A673 (cell line): ENCODE measurements at regions not wholly inside any gene's neighbourhood (a gene's known extent, or its start where the extent isn't known, plus 50 kb on each side); places are given as distances from the start of the nearest gene placed in this dataset.

Experiments used
- BruUV-seq: library from RNA; stranded (reverse); fragments of 400-500 nt; replicated peaks from 2 replicates; lab custom pipeline; 2021; lab: Mats Ljungman, UMichigan
- CTCF ChIA-PET: fragments of 300-600 bp; sonication (Branson Sonifier 250); formaldehyde crosslinking; loops from one replicate; lab custom pipeline; 2022; ENCODE audit warnings: antibody characterized with exemption; lab: Charles Lee
- POLR2A ChIA-PET: fragments of 300-600 bp; sonication (Branson Sonifier 250); formaldehyde crosslinking; loops from one replicate; lab custom pipeline; 2022; ENCODE audit warnings: antibody characterized with exemption; ENCODE audit not compliant: low non-redundant PET; lab: Charles Lee
- DNase-seq: peaks from one replicate; pipeline ENCODE4 v3.0.0-alpha.2; 2015; ENCODE audit warnings: low spot score
- H3K27ac ChIP-seq: fragments of 200-600 bp; sonication (generic); 2 replicates; pipeline ENCODE4 v1.5.1; 2016; ENCODE audit warnings: mixed run types, low read depth, mild to moderate bottlenecking, mixed read lengths, antibody characterized with exemption, low read length; ENCODE audit not compliant: poor library complexity, severe bottlenecking
- H3K27me3 ChIP-seq: fragments of 200-600 bp; sonication (generic); replicated peaks from 2 replicates; pipeline ENCODE4 v1.6.1; 2017; ENCODE audit warnings: mixed run types, low read depth, mild to moderate bottlenecking, mixed read lengths, antibody characterized with exemption, low read length; ENCODE audit not compliant: insufficient read depth, poor library complexity
- H3K36me3 ChIP-seq: fragments of 200-600 bp; sonication (generic); 2 replicates; pipeline ENCODE4 v1.6.1; 2016; ENCODE audit warnings: mixed run types, mild to moderate bottlenecking, mixed read lengths, antibody characterized with exemption, low read length; ENCODE audit not compliant: insufficient read depth, poor library complexity, severe bottlenecking
- H3K4me1 ChIP-seq: fragments of 200-600 bp; sonication (generic); 2 replicates; pipeline ENCODE4 v1.6.1; 2017; ENCODE audit warnings: mixed run types, mild to moderate bottlenecking, mixed read lengths, antibody characterized with exemption, low read length; ENCODE audit not compliant: insufficient read depth, poor library complexity, severe bottlenecking
- H3K4me3 ChIP-seq: fragments of 200-600 bp; sonication (generic); 2 replicates; pipeline ENCODE4 v1.5.1; 2016; ENCODE audit warnings: low read depth, mixed run types, mild to moderate bottlenecking, mixed read lengths, low read length; ENCODE audit not compliant: poor library complexity, severe bottlenecking
- H3K9me3 ChIP-seq: fragments of 200-600 bp; sonication (generic); 2 replicates; pipeline ENCODE4 v1.6.1; 2016; ENCODE audit warnings: mixed run types, low read depth, mild to moderate bottlenecking, mixed read lengths, antibody characterized with exemption, low read length; ENCODE audit not compliant: poor library complexity, severe bottlenecking
- CTCF ChIP-seq: fragments of 300-800, 200-600 bp; sonication (generic); conservative IDR thresholded peaks from 2 replicates; pipeline ENCODE4 v1.5.1; 2017; ENCODE audit warnings: low read depth, mild to moderate bottlenecking, antibody characterized with exemption, low read length, moderate library complexity, mixed read lengths
- EZH2 ChIP-seq: fragments of 200-600 bp; sonication (generic); IDR thresholded peaks from 2 replicates; pipeline ENCODE4 v1.6.1; 2017; ENCODE audit warnings: borderline replicate concordance, low read depth, mild to moderate bottlenecking, mixed read lengths, antibody characterized with exemption, low read length; ENCODE audit not compliant: poor library complexity, severe bottlenecking
- intact Hi-C: fragments of 100-400 bp; cut with micrococcal nuclease; formaldehyde crosslinking; loops from one replicate; pipeline ENCODE4 v1.10.0; 2022; ENCODE audit not compliant: unreplicated experiment

GRCh38 chr1:208332036-208332773 is 88.0 kb upstream of the PLXNA2 start:
- DNase-seq, result no peak
- POLR2A ChIA-PET, result no interaction called here
- no TSS peak for BruUV-seq
- no peaks in the 10 kb centered on the region for H3K4me1 ChIP-seq
- TF ChIP-seq EZH2 (no peak), CTCF (no peak)
- intact Hi-C loops, result no loop called here
- H3K4me3 ChIP-seq, result no peak overlapping the region
- no peaks in the 10 kb centered on the region for H3K9me3 ChIP-seq
- no peaks in the 10 kb centered on the region for H3K36me3 ChIP-seq
- CTCF ChIA-PET, result no interaction called here
- H3K27me3 ChIP-seq, result no peaks in the 10 kb centered on the region
- no peak overlapping the region for H3K27ac ChIP-seq

- Histone ChIP-seq H3K4me1 (no peaks in the 10 kb centered on the region), H3K9me3 (no peaks in the 10 kb centered on the region), H3K4me3 (no peak overlapping the region), H3K27me3 (no peaks in the 10 kb centered on the region), H3K27ac (no peak overlapping the region), H3K36me3 (no peaks in the 10 kb centered on the region)
- no TSS peak for BruUV-seq
- no peak for TF ChIP-seq CTCF
- TF ChIP-seq EZH2, result no peak
- CTCF ChIA-PET, result no interaction called here
- POLR2A ChIA-PET, result no interaction called here
- intact Hi-C loops, result no loop called here
- no peak for DNase-seq
These were observed 88.6 kb upstream of the PLXNA2 start for GRCh38 chr1:208332774-208333126.

- intact Hi-C loops, result no loop called here
- BruUV-seq, result no TSS peak
These were observed 89.5 kb upstream of the PLXNA2 start for GRCh38 chr1:208333676-208334075.

More at GRCh38 chr1:208333676-208334075, 89.5 kb upstream of the PLXNA2 start:
- H3K27ac ChIP-seq, result no peak overlapping the region
- no peaks in the 10 kb centered on the region for H3K4me1 ChIP-seq
- H3K36me3 ChIP-seq, result no peaks in the 10 kb centered on the region
- TF ChIP-seq EZH2 (no peak), CTCF (no peak)
- DNase-seq, result no peak
- ChIA-PET CTCF (no interaction called here), POLR2A (no interaction called here)
- no peaks in the 10 kb centered on the region for H3K9me3 ChIP-seq
- H3K27me3 ChIP-seq, result no peaks in the 10 kb centered on the region
- H3K4me3 ChIP-seq, result no peak overlapping the region
